Loucy (cell line): ENCODE measurements at regions not wholly inside any gene's neighbourhood (a gene's known extent, or its start where the extent isn't known, plus 50 kb on each side); places are given as distances from the start of the nearest gene placed in this dataset.
"Not testable (repeated sequence)": the region's sequence is repeated elsewhere in the genome, so short reads cannot be mapped to it uniquely, and the experiment has no call there.

Experiments
- CTCF ChIP-seq: fragments of 200-600 bp; sonication (generic); conservative IDR thresholded peaks from 2 replicates; pipeline ENCODE4 v1.5.1; 2014; ENCODE audit warnings: mild to moderate bottlenecking, antibody characterized with exemption, low read length
- EZH2phosphoT487 ChIP-seq: fragments of 200-600 bp; IDR thresholded peaks from 2 replicates; pipeline ENCODE4 v1.6.1; 2018; ENCODE audit warnings: antibody characterized with exemption, mild to moderate bottlenecking, moderate library complexity, borderline replicate concordance

GRCh38 chr15:23802896-23803435 is 115.9 kb upstream of the NDN start:
- not testable (repeated sequence) for TF ChIP-seq CTCF, EZH2phosphoT487
